Femur (tissue), 1 donor: ENCODE measurements at regions not wholly inside any gene's neighbourhood (a gene's known extent, or its start where the extent isn't known, plus 50 kb on each side); places are given as distances from the start of the nearest gene placed in this dataset.
"Not testable (repeated sequence)": the region's sequence is repeated elsewhere in the genome, so short reads cannot be mapped to it uniquely, and the experiment has no call there.

Experiments used
- DNase-seq: peaks from one replicate; pipeline ENCODE4 v3.0.0-alpha.2; 2017

DNA sequence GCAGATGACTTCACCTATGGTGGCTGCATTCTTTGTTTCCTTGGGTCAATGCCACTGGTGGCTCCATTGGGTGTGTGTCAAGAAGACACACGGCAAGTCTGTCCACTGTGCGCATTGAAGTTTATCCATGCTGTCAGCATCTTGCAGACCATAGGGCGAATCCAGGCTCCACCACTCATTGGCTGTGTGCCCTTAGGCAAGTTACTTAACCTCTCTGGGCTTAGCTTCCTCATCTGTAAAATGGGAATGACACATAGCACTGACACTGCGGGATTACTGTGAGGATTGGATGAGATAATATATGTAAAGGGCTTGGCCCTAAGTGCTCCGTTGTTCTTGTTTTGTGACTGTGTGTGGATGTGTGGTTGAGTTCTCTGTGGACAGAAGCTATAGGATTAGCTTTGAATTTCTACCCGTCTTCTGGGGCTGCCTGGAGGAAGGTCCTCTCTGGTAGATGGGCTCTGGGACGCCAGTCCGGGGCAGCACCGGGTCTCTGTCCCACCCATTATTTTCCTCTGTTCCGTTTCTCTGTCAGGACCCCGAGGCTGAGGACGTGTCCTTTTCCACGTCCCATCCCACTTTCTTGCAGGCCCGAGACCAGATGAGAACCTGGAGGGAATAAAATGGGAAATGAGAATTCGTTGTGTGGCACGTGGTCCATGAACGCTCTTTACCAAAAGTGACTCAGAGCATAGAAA lies 178.4 kb downstream of the IRF8 start:
- DNase-seq = no peak

- no peak for DNase-seq
Observed at GRCh38 chr16:86078121-86078600, 179.2 kb downstream of the IRF8 start.

GRCh38 chr16:86078711-86079110 lies 179.7 kb downstream of the IRF8 start:
- not testable (repeated sequence) for DNase-seq

- DNase-seq = no peak
Observed at GRCh38 chr16:86079255-86079885, 180.4 kb downstream of the IRF8 start.

- no peak for DNase-seq
Observed at GRCh38 chr16:86080131-86080875, 181.3 kb downstream of the IRF8 start.

DNA sequence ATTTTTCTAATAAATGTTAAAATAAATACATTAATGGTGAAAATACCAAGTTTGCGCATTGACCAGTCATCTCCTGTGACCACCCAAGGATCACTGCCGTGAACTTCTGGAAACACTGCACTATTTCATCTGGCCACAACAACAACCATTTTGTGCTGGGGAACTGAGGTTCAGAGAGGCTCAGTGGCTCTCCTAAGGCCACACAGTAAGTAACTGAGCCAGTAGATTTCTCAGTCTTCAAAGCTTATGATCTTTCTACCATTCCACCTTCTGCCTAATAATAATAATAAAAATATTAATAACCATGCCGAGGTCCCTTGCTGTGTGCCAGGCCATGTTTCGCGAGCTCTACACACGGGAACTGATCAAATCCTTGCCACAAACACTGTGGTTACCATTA lies 182.0 kb downstream of the IRF8 start:
- DNase-seq = no peak

- no peak for DNase-seq
Observed at GRCh38 chr16:86082418-86083030, 183.6 kb downstream of the IRF8 start.

GRCh38 chr16:86083382-86084002 lies 184.5 kb downstream of the IRF8 start:
- DNase-seq = no peak

GRCh38 chr16:86085161-86085611 lies 186.2 kb downstream of the IRF8 start:
- DNase-seq = no peak

DNA sequence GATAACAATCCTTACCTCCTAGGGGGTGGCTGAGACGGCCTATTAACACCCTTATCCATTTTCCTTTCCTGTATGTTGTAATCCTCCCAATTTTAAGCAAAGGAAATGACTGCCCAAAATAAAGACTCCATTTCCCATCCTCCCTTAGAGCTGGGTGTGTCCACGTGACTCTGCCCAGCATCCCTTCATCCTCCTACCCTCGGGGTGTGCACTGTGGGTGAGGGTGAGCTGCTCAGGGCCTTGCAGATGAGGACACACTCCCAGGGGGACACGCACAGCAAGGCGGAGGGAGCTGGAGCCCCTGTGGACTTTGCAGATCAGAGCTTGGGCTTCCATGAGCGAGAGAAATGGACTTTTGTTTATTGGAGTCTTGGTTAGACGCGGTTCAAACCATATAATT lies 186.8 kb downstream of the IRF8 start:
- no peak for DNase-seq

DNA sequence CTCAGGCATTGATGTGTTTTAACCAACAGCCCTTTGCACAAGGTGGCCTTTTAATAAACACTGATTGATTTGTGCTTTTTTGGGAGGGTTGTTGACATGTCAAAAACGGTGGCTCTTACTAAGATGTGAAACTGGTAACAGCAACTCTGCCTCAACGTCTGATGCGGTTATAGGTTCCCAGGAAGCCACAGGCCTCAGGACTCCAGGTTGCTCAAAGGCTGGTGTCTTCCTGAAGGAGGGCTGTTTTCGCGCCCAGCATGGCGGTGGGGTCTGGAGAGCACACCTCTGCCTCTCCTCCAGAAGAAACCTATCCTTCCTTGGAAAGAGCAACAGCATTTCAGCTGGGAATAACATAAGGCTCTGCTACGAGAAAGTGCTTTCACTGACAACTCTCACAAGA lies 187.5 kb downstream of the IRF8 start:
- DNase-seq = no peak

DNA sequence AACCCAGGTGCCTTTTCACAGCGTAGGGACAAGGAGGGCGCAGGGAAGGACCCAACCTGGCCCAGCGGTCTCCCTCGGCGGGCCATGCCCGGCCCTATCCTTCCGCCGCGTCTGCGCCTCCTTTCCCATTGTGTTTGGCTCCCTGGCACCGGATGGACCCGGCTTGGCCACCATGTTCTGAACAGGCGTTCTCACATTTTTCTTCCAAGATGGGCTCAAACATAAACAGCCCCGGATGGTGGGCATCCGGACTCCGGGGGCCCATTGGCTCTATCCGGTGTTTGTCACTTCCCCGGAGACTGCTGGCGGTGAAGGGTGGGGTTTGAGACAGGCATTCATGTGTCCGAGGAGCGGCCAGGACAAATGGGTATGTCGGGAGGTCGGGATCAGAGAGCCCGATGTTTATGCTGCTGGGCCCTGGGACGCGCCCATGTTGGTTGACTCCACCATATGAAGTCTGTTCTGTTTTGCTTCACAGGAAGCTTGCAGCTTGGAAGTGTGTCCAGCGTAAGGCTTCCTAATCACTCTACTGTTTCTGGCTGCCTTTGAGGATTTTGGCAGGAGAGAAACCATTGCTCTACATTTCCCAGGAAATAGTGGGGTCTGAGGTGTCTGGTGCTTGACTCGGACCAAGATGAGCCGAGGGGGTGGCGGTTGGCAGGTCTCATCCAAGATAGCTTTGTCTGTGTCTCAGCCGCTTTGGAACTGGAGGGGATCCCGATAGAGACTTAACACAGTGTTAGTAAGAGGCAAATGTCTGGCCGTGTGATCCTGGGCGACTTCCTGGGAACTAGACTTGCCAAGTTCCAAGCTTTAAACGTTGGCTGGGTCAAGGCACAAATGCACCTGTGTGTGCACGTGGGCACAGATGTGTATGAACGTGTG lies 188.3 kb downstream of the IRF8 start:
- DNase-seq = no peak

GRCh38 chr16:86087896-86088230 lies 188.9 kb downstream of the IRF8 start:
- no peak for DNase-seq

DNA sequence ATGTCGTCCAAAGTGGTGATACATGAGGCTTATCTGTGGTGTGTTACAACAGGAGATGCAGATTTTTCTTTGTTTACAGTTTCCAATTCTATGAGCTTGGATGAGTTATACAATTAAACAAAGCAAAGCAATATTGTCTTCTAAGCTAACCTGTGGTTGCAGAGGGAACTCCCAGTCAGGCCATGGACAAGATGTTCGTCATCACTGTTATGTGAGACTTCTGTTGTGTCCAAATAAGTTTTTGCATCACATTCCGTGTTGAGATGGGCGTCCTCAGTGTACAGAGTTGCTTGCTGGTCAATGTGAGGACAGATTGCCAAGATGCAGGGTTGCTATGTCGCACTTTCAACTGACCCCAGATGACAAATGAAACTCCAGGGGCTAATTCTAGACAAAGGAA lies 189.3 kb downstream of the IRF8 start:
- DNase-seq = no peak

DNA sequence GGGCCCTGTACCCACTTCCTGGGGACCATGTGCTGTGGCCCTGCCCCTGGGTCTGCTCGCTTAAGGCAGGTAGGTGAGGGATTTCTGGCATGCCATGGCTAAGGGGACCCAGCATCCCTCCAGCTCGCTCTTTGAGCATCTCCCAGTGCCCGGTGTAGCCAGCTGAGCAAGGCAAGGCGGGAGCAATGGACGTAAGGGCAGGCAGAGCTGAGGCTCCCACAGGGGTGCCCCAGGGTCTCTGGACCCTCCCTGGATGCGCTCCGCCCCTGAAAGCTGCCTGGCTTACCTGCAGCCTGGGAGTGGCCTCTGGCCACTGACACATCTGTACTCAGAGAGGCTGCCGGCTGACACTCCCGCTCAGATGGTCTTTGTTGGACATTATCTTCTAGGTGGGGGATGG lies 189.9 kb downstream of the IRF8 start:
- no peak for DNase-seq

DNA sequence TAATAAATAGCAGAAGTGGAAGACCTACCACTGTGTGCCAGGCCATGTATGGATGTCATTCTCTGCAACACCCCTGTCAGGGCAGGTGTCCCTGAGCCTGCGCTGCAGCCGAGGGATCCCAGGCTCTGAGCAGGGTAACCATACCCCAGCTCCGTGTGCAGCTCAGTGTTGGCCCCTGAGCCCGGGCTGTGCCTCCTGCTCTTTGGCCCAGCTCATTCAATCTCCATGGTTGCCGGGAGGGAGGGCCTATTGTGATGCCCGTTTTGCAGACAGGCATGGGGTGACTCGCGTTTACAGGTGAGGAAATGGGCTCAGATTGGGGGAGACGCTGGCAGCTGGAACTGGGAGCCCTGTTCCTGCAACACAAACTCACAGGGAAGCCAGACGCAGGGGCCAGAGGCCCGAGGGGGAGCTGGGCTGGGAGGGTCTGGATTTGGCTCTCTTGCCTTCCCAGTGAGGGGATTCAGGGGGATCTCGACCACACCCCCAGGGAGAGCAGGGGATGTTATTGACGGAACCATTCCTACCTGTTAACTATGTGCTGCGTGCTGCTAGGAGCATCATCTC lies 190.5 kb downstream of the IRF8 start:
- DNase-seq = no peak

DNA sequence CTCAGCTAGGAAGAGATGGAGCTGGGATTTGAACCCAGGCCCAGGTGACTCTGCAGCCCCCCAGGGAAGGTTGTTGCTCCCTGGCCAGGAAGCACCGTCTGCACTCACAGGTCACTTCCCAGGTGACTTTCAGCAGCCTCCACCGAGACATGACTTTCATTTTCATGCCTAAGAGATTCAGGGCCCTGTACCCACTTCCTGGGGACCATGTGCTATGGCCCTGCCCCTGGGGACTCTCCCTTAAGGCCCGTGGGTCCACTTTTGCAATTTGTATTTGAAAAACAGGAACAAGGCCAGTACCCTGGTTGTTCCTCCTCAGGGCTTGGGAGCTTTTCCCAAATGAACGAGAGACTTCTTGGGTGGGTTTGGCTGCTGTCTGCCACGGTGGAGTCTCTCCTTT lies 191.0 kb downstream of the IRF8 start:
- DNase-seq = no peak

DNA sequence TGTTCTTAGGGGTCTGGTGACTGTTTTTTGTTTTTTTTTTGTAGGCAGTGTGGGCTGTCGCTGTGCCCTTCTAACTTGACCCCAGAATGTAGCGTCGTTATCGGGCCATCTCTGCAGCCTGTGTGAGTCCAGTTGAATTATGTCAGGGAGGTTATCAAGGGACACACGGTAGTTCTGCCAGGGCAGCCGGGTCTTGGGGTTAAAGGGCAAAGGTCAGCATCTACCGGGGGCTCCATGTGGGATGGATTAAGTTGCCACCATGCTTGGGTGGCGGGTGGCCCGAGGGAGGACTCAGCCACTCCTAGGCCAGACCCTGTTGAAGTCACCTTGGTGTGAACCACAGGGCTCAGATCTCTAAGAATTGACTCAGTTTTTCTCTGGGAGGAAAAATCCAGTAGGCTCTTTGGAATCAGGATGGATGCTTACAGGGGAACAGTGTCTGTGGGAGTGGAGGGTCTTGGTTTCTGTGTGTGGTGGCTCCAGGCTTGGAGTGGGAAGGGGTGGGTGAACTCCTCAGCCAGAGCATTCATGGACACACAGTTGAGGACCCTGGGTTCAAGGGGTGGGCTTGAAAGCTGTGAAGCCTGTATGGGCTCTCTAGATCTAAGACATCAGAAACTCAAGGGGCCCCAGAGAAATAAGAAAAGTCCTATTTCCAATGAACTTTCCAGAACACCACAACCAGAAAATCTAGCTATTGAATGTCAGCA lies 191.7 kb downstream of the IRF8 start:
- DNase-seq = no peak

DNA sequence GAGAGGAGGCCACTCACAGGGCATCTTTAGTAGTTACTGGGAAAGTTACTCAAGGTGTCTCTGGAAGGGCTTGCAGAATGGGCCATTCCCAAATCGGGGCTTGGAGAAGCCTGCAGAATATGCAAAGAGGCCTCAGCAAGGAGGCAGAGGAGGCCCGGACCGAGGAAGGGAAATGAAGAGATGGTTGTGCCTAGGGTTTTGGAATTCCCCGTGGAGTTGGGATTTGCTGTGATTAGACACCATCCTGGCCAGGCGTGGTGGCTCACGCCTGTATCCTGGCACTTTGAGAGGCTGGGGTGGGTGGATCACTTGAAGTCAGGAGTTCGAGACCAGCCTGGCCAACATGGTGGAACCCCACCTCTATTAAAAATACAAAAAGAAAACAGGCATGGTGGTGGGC lies 193.0 kb downstream of the IRF8 start:
- no peak for DNase-seq

- no peak for DNase-seq
Observed at GRCh38 chr16:86092586-86093480, 193.9 kb downstream of the IRF8 start.
